CD4-positive, alpha-beta memory T cell (primary cell): ENCODE measurements at regions not wholly inside any gene's neighbourhood (a gene's known extent, or its start where the extent isn't known, plus 50 kb on each side); places are given as distances from the start of the nearest gene placed in this dataset.

Experiments
- CTCF ChIA-PET: fragments of 350-600 bp; sonication (Branson Sonifier 250); formaldehyde crosslinking; loops from one replicate; lab custom pipeline; 2021; ENCODE audit warnings: inconsistent platforms; ENCODE audit not compliant: partially characterized antibody; lab: Charles Lee
- POLR2A ChIA-PET: fragments of 350-600 bp; sonication (Branson Sonifier 250); formaldehyde crosslinking; loops from one replicate; lab custom pipeline; 2021; ENCODE audit not compliant: partially characterized antibody; lab: Charles Lee
- DNase-seq, 5 donors: peaks; one replicate each; pipeline versions ENCODE4 v3.0.0 to v3.0.0-alpha.2; 2020 to 2022; ENCODE audit warnings: mixed read lengths in 1 of 5
- H3K27ac ChIP-seq: one replicate; pipeline ENCODE4 v1.7.0; 2013; ENCODE audit warnings: low read depth, low read length
- H3K27me3 ChIP-seq: 2 replicates; pipeline ENCODE4 v1.7.0; 2013; ENCODE audit warnings: mild to moderate bottlenecking, low read length, moderate library complexity; ENCODE audit not compliant: insufficient read depth
- H3K36me3 ChIP-seq: 2 replicates; pipeline ENCODE4 v1.7.0; 2013; ENCODE audit warnings: mild to moderate bottlenecking, low read length, moderate library complexity; ENCODE audit not compliant: insufficient read depth
- H3K4me1 ChIP-seq: 2 replicates; pipeline ENCODE4 v1.7.0; 2013; ENCODE audit warnings: mild to moderate bottlenecking, low read length, moderate library complexity; ENCODE audit not compliant: insufficient read depth
- H3K4me3 ChIP-seq, 2 donors: one replicate each; pipeline ENCODE4 v1.7.0; 2013; ENCODE audit warnings: low read length in 2 of 2, mild to moderate bottlenecking in 1 of 2
- H3K9me3 ChIP-seq, 2 donors: one replicate each; pipeline ENCODE4 v1.7.0; 2013; ENCODE audit warnings: low read length in 2 of 2, control low read depth in 1 of 2; ENCODE audit not compliant: control insufficient read depth in 1 of 2
- H3K27ac Mint-ChIP-seq, 7 donors: one replicate each; pipeline ENCODE4 v1.8.0; 2020 to 2021; ENCODE audit warnings: mixed read lengths in 7 of 7, mild to moderate bottlenecking in 6 of 7, inconsistent platforms in 3 of 7, moderate library complexity in 3 of 7
- H3K27me3 Mint-ChIP-seq, 2 donors: one replicate each; pipeline ENCODE4 v1.8.0; 2020 to 2021; ENCODE audit warnings: mixed read lengths in 2 of 2
- H3K36me3 Mint-ChIP-seq, 2 donors: one replicate each; pipeline ENCODE4 v1.8.0; 2020 to 2021; ENCODE audit warnings: mixed read lengths in 2 of 2, inconsistent platforms in 1 of 2, mild to moderate bottlenecking in 1 of 2
- H3K4me1 Mint-ChIP-seq, 4 donors: one replicate each; pipeline ENCODE4 v1.8.0; 2020 to 2021; ENCODE audit warnings: mixed read lengths in 4 of 4, mild to moderate bottlenecking in 1 of 4
- H3K4me3 Mint-ChIP-seq, 8 donors: one replicate each; pipeline ENCODE4 v1.8.0; 2020 to 2021; ENCODE audit warnings: mixed read lengths in 8 of 8, mild to moderate bottlenecking in 7 of 8, moderate library complexity in 6 of 8, inconsistent platforms in 3 of 8
- H3K9me3 Mint-ChIP-seq, 8 donors: one replicate each; pipeline ENCODE4 v1.8.0; 2020 to 2021; ENCODE audit warnings: mixed read lengths in 8 of 8, mild to moderate bottlenecking in 5 of 8, inconsistent platforms in 3 of 8, moderate library complexity in 1 of 8
- intact Hi-C: fragments of 100-400 bp; cut with micrococcal nuclease; formaldehyde crosslinking; loops from one replicate; pipeline ENCODE4 v1.15.1; 2023

DNA sequence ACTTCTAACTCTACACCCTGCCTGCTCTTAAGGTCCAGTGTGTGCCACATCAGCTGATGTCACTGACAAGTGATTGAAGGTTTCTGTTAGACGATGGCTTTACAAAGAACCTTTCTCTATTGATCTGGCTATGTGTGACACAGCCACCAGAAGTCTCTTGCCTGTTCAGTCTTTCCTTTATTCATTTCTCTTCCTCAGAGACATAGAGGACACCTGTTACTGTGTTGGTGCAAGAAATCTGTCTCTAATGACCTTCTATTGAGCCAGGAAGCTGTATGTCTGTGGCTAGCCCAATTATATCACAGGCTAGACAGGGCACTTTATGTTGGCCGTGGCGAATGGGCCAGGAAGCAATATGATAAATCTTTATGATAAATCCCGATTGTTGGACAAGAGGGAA is 173.3 kb upstream of the GAP43 start:
- no peaks in the 10 kb centered on the region for H3K27me3 ChIP-seq
- no peak overlapping the region for H3K4me3 ChIP-seq
- H3K9me3 Mint-ChIP-seq, result peaks cover 0 to 6% (median 0%) of the 10 kb centered on the region in 8 donors
- POLR2A ChIA-PET, result no interaction called here
- H3K4me3 Mint-ChIP-seq, result no peak overlapping the region
- no peaks in the 10 kb centered on the region for H3K9me3 ChIP-seq
- H3K4me1 Mint-ChIP-seq, result no peaks in the 10 kb centered on the region
- H3K27me3 Mint-ChIP-seq, result no peaks in the 10 kb centered on the region
- intact Hi-C loops, result no loop called here
- H3K4me1 ChIP-seq, result no peaks in the 10 kb centered on the region
- H3K36me3 ChIP-seq, result no peaks in the 10 kb centered on the region
- no peak overlapping the region for H3K27ac ChIP-seq
- CTCF ChIA-PET, result no interaction called here
- no peak for DNase-seq
- no peaks in the 10 kb centered on the region for H3K36me3 Mint-ChIP-seq
- no peak overlapping the region for H3K27ac Mint-ChIP-seq

GRCh38 chr3:115464036-115464435 is 159.3 kb upstream of the GAP43 start:
- intact Hi-C loops, result no loop called here
- Histone ChIP-seq H3K27me3 (no peaks in the 10 kb centered on the region), H3K27ac (no peak overlapping the region), H3K9me3 (no peaks in the 10 kb centered on the region), H3K4me1 (no peaks in the 10 kb centered on the region), H3K36me3 (no peaks in the 10 kb centered on the region), H3K4me3 (no peak overlapping the region)
- no peak for DNase-seq
- Mint-ChIP-seq H3K9me3 (peaks cover 0 to 5% (median 0%) of the 10 kb centered on the region in 8 donors), H3K36me3 (no peaks in the 10 kb centered on the region), H3K27me3 (peaks cover 0 to 5% of the 10 kb centered on the region in 2 donors), H3K27ac (no peak overlapping the region), H3K4me3 (no peak overlapping the region), H3K4me1 (no peaks in the 10 kb centered on the region)
- CTCF ChIA-PET, result no interaction called here
- POLR2A ChIA-PET, result no interaction called here

DNA sequence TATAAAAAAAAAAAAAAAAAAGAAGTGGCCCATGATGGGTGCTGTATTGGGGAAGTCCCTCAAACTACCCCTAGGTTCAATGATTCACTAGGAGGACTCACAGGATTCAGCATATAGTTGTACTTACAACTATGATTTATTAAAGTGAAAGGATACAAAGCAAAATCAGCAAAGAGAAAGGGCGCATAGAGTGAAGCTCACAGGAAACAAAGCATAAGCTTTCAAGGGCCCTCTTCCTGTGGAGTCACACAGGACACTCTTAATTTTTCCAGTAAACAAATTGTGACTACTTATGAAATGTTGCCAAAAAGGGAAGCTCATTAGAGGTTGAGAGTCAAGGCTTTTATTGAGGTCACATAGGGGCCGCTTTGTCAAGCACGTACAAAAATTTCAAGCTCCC is 153.7 kb upstream of the GAP43 start:
- H3K4me3 ChIP-seq, result no peak overlapping the region
- Mint-ChIP-seq H3K9me3 (peaks cover 0 to 3% (median 0%) of the 10 kb centered on the region in 8 donors), H3K4me3 (no peak overlapping the region), H3K27ac (no peak overlapping the region), H3K27me3 (peaks cover 2 to 7% of the 10 kb centered on the region in 2 donors), H3K36me3 (no peaks in the 10 kb centered on the region), H3K4me1 (no peaks in the 10 kb centered on the region)
- intact Hi-C loops, result no loop called here
- no peaks in the 10 kb centered on the region for H3K36me3 ChIP-seq
- H3K9me3 ChIP-seq, result no peaks in the 10 kb centered on the region
- POLR2A ChIA-PET, result no interaction called here
- no peak overlapping the region for H3K27ac ChIP-seq
- H3K27me3 ChIP-seq, result no peaks in the 10 kb centered on the region
- no peaks in the 10 kb centered on the region for H3K4me1 ChIP-seq
- DNase-seq, result no peak
- CTCF ChIA-PET, result no interaction called here

GRCh38 chr3:115470254-115470653 is 153.1 kb upstream of the GAP43 start:
- Mint-ChIP-seq H3K27ac (no peak overlapping the region), H3K4me1 (no peaks in the 10 kb centered on the region), H3K36me3 (no peaks in the 10 kb centered on the region), H3K9me3 (peaks cover 0 to 3% (median 0%) of the 10 kb centered on the region in 8 donors), H3K4me3 (no peak overlapping the region), H3K27me3 (peaks cover 2 to 7% of the 10 kb centered on the region in 2 donors)
- no peak for DNase-seq
- CTCF ChIA-PET, result no interaction called here
- H3K27ac ChIP-seq, result no peak overlapping the region
- intact Hi-C loops, result no loop called here
- H3K4me3 ChIP-seq, result no peak overlapping the region
- no peaks in the 10 kb centered on the region for H3K9me3 ChIP-seq
- H3K36me3 ChIP-seq, result no peaks in the 10 kb centered on the region
- POLR2A ChIA-PET, result no interaction called here
- no peaks in the 10 kb centered on the region for H3K27me3 ChIP-seq
- H3K4me1 ChIP-seq, result no peaks in the 10 kb centered on the region

DNA sequence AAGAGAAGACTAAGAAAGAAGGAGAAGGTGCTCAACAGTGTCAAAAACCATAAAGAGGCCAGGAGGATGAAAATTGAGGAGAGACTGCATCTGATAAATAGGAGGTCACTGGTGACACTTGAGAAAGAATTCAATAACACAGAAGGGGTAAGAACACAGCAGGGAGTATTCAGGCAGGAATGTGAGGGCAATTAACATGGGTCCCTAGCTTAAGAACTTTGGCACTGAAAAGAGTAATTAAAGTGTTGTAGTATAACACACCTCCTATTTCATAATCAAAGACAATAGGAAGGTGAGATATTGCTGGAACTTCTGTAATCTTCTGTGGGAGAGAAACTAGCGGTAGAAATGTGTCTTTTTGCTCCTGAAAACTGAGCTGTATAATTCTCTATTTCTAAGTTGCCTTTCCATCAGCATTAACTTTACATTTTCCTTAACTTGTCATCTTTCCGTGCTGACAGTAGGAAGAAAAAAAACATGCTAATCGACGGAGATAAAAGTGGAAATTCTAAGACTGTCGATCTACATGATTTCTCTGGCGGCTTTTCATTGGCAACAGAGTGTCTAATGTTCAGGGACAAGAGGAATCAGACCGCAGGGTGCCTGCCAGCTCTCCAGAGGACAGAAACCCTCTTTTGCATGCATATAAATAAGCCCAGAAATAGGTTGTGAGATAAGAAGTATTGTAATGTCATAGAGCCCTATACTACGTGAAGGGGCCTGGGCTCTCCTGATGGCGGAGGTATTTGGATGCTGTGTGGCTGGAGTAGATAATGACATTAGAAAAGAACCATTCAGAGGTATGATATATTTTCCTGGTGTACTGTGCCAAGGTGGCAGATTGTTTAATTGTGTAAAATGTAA is 147.9 kb upstream of the GAP43 start:
- Mint-ChIP-seq H3K36me3 (no peaks in the 10 kb centered on the region), H3K4me3 (no peak overlapping the region), H3K27me3 (peaks cover 2% of the 10 kb centered on the region in 2 donors), H3K27ac (no peak overlapping the region), H3K4me1 (no peaks in the 10 kb centered on the region), H3K9me3 (no peaks in the 10 kb centered on the region)
- intact Hi-C loops, result no loop called here
- ChIA-PET POLR2A (no interaction called here), CTCF (no interaction called here)
- H3K36me3 ChIP-seq, result no peaks in the 10 kb centered on the region
- H3K4me1 ChIP-seq, result no peaks in the 10 kb centered on the region
- H3K27ac ChIP-seq, result no peak overlapping the region
- no peak for DNase-seq
- no peak overlapping the region for H3K4me3 ChIP-seq
- no peaks in the 10 kb centered on the region for H3K9me3 ChIP-seq
- H3K27me3 ChIP-seq, result no peaks in the 10 kb centered on the region

DNA sequence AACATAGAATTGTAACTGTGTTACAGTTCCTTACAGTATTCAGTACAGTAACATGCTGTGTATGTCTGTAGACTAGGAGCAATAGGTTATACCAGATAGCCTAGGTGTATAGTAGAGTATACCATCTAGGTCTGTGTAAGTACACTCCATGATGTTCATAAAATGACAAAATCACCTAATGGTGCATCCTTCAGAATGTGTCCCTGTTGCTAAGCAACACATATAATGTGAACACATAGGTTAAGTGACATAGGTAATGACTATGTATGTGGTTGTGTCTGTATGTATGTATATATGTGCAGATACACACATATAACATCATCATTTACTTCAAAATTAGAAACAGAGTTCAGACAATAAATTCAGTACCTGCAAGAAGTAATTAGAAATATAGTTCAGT is 146.8 kb upstream of the GAP43 start:
- peaks cover 0 to 2% of the 10 kb centered on the region in 2 donors for H3K27me3 Mint-ChIP-seq
- H3K27ac Mint-ChIP-seq, result no peak overlapping the region
- H3K36me3 ChIP-seq, result no peaks in the 10 kb centered on the region
- CTCF ChIA-PET, result no interaction called here
- intact Hi-C loops, result no loop called here
- H3K27me3 ChIP-seq, result no peaks in the 10 kb centered on the region
- no peaks in the 10 kb centered on the region for H3K9me3 ChIP-seq
- H3K4me1 ChIP-seq, result no peaks in the 10 kb centered on the region
- H3K27ac ChIP-seq, result no peak overlapping the region
- POLR2A ChIA-PET, result no interaction called here
- H3K36me3 Mint-ChIP-seq, result no peaks in the 10 kb centered on the region
- no peak overlapping the region for H3K4me3 Mint-ChIP-seq
- H3K4me3 ChIP-seq, result no peak overlapping the region
- peaks cover 0 to 1% (median 0%) of the 10 kb centered on the region in 8 donors for H3K9me3 Mint-ChIP-seq
- no peak for DNase-seq
- H3K4me1 Mint-ChIP-seq, result no peaks in the 10 kb centered on the region

DNA sequence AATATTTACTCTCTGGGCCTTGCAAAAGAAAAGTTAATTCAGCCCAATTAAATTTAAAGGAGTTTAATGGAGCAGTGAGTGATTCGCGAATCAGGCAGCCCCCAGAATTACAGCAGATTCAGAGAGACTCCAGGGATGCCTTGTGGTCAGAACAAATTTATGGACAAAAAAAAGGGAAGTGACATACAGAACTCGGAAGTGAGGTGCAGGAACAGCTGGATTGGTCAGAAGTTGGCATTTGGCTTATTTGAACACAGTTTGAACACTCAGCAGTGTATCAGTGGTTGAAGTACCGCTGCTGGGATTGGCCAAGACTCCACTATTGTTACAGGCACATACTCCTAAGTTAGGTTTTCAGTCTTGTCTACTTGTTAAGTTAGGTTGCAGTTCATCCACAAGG is 145.0 kb upstream of the GAP43 start:
- Histone ChIP-seq H3K27me3 (no peaks in the 10 kb centered on the region), H3K27ac (no peak overlapping the region), H3K4me1 (no peaks in the 10 kb centered on the region), H3K36me3 (no peaks in the 10 kb centered on the region), H3K4me3 (no peak overlapping the region), H3K9me3 (no peaks in the 10 kb centered on the region)
- Mint-ChIP-seq H3K4me3 (no peak overlapping the region), H3K27me3 (peaks cover 4 to 5% of the 10 kb centered on the region in 2 donors), H3K36me3 (no peaks in the 10 kb centered on the region), H3K9me3 (peaks cover 0 to 5% (median 2%) of the 10 kb centered on the region in 8 donors), H3K4me1 (no peaks in the 10 kb centered on the region), H3K27ac (no peak overlapping the region)
- ChIA-PET POLR2A (no interaction called here), CTCF (no interaction called here)
- intact Hi-C loops, result no loop called here
- DNase-seq, result no peak
